ENCODE measurements at regions not wholly inside any gene's neighbourhood (a gene's known extent, or its start where the extent isn't known, plus 50 kb on each side); places are given as distances from the start of the nearest gene placed in this dataset.

GRCh38 chr1:245039196-245039595 is 115.6 kb upstream of the KIF26B start:
- Mint-ChIP-seq H3K9me3 (no peaks in the 10 kb centered on the region), H3K27me3 (no peaks in the 10 kb centered on the region), H3K4me3 (no peak overlapping the region), H3K27ac (no peak overlapping the region), H3K36me3 (ENCODE audit: low read depth) (no peaks in the 10 kb centered on the region), H3K4me1 (ENCODE audit: low read depth) (no peaks in the 10 kb centered on the region)
- DNase-seq (no peak), ATAC-seq (ENCODE audit: poor library complexity) (no peak)
- intact Hi-C loops (cut with DNase I, micrococcal nuclease) = loop anchor here in 1 of 2 experiments (5.0 kb wide), 1 partner anchor 57 kb away; no protein-coding TSS in a partner anchor
- POLR2A ChIA-PET = no interaction called here
- no peak overlapping the region for H3K27ac ChIP-seq (ENCODE audit: low read depth in 1 of 2, low read length in 2 of 2)
- CTCF ChIA-PET = no interaction called here
- H3K4me3 ChIP-seq (ENCODE audit: low read length) = no peak overlapping the region
- H3K9me3 ChIP-seq (ENCODE audit: control insufficient read depth in 1 of 2, insufficient read depth in 1 of 2, low read length in 2 of 2) = peaks cover 0 to 4% of the 10 kb centered on the region in 2 experiments
- H3K36me3 ChIP-seq (ENCODE audit: insufficient read depth, low read length) = no peaks in the 10 kb centered on the region
- H3K27me3 ChIP-seq (ENCODE audit: control insufficient read depth in 1 of 2, insufficient read depth in 2 of 2, low read length in 2 of 2) = no peaks in the 10 kb centered on the region
- no peaks in the 10 kb centered on the region for H3K4me1 ChIP-seq (ENCODE audit: insufficient read depth, low read length)
- TF ChIP-seq CTCF (IDR thresholded peaks at IDR 0.05) = no peak

GRCh38 chr1:245036102-245036501 is 118.7 kb upstream of the KIF26B start:
- no peak for ATAC-seq (ENCODE audit: poor library complexity)
- TF ChIP-seq CTCF (IDR thresholded peaks at IDR 0.05) = no peak
- POLR2A ChIA-PET = interaction anchor here (0.7 kb wide), 1 partner anchor 17 kb away, joined by 3 read pairs; no protein-coding TSS in a partner anchor
- Histone ChIP-seq H3K9me3 (ENCODE audit: control insufficient read depth in 1 of 2, insufficient read depth in 1 of 2, low read length in 2 of 2) (peaks cover 0 to 4% of the 10 kb centered on the region in 2 experiments), H3K27ac (ENCODE audit: low read depth in 1 of 2, low read length in 2 of 2) (no peak overlapping the region), H3K4me3 (ENCODE audit: low read length) (no peak overlapping the region), H3K27me3 (ENCODE audit: control insufficient read depth in 1 of 2, insufficient read depth in 2 of 2, low read length in 2 of 2) (no peaks in the 10 kb centered on the region), H3K36me3 (ENCODE audit: insufficient read depth, low read length) (no peaks in the 10 kb centered on the region), H3K4me1 (ENCODE audit: insufficient read depth, low read length) (no peaks in the 10 kb centered on the region)
- no peak overlapping the region for H3K4me3 Mint-ChIP-seq
- CTCF ChIA-PET = interaction anchor here (0.7 kb wide), 1 partner anchor 22 kb away, joined by 3 read pairs; no protein-coding TSS in a partner anchor
- DNase-seq = no peak
- no peak overlapping the region for H3K27ac Mint-ChIP-seq
- intact Hi-C loops (cut with DNase I, micrococcal nuclease) = loop anchor here in 1 of 2 experiments (5.0 kb wide), 1 partner anchor 54 kb away; no protein-coding TSS in a partner anchor
- no peaks in the 10 kb centered on the region for H3K9me3 Mint-ChIP-seq
- no peaks in the 10 kb centered on the region for H3K27me3 Mint-ChIP-seq
- no peaks in the 10 kb centered on the region for H3K4me1 Mint-ChIP-seq (ENCODE audit: low read depth)
- no peaks in the 10 kb centered on the region for H3K36me3 Mint-ChIP-seq (ENCODE audit: low read depth)

- POLR2A ChIA-PET = no interaction called here
- intact Hi-C loops (cut with DNase I, micrococcal nuclease) = no loop called here
- H3K4me3 Mint-ChIP-seq = no peak overlapping the region
- H3K9me3 ChIP-seq (ENCODE audit: control insufficient read depth in 1 of 2, insufficient read depth in 1 of 2, low read length in 2 of 2) = no peaks in the 10 kb centered on the region
- no peaks in the 10 kb centered on the region for H3K27me3 ChIP-seq (ENCODE audit: control insufficient read depth in 1 of 2, insufficient read depth in 2 of 2, low read length in 2 of 2)
- no peaks in the 10 kb centered on the region for H3K36me3 Mint-ChIP-seq (ENCODE audit: low read depth)
- no peaks in the 10 kb centered on the region for H3K9me3 Mint-ChIP-seq
- no peak overlapping the region for H3K27ac Mint-ChIP-seq
- DNase-seq (no peak), ATAC-seq (ENCODE audit: poor library complexity) (no peak)
- TF ChIP-seq CTCF (IDR thresholded peaks at IDR 0.05) = no peak
- no peaks in the 10 kb centered on the region for H3K36me3 ChIP-seq (ENCODE audit: insufficient read depth, low read length)
- no peaks in the 10 kb centered on the region for H3K4me1 Mint-ChIP-seq (ENCODE audit: low read depth)
- no peak overlapping the region for H3K4me3 ChIP-seq (ENCODE audit: low read length)
- H3K4me1 ChIP-seq (ENCODE audit: insufficient read depth, low read length) = peaks cover 4% of the 10 kb centered on the region
- no peaks in the 10 kb centered on the region for H3K27me3 Mint-ChIP-seq
- CTCF ChIA-PET = no interaction called here
- no peak overlapping the region for H3K27ac ChIP-seq (ENCODE audit: low read depth in 1 of 2, low read length in 2 of 2)
Measured at GRCh38 chr1:245031041-245031440, 123.7 kb upstream of the KIF26B start.
